ENCODE measurements at regions not wholly inside any gene's neighbourhood (a gene's known extent, or its start where the extent isn't known, plus 50 kb on each side); places are given as distances from the start of the nearest gene placed in this dataset.

- TF ChIP-seq GATA2 (IDR thresholded peaks at IDR 0.05; ENCODE audit: low read depth, low read length): no peak
- no peak for TF ChIP-seq GATA3 (IDR thresholded peaks at IDR 0.05; ENCODE audit: low read depth, low read length)
These were observed 139.5 kb downstream of the C16orf95 start for GRCh38 chr16:87177673-87178072.
